PC-3 (cell line): ENCODE measurements at regions not wholly inside any gene's neighbourhood (a gene's known extent, or its start where the extent isn't known, plus 50 kb on each side); places are given as distances from the start of the nearest gene placed in this dataset.

Experiments used
- CTCF ChIP-seq: fragments of 300-600 bp; sonication (generic); conservative IDR thresholded peaks from 2 replicates; pipeline ENCODE4 v1.5.1; 2017; ENCODE audit warnings: antibody characterized with exemption, low read depth, mild to moderate bottlenecking, low read length
- EZH2 ChIP-seq: fragments of 300-600 bp; sonication (generic); IDR thresholded peaks from one replicate; pipeline ENCODE4 v1.6.1; 2017; ENCODE audit warnings: antibody characterized with exemption, mild to moderate bottlenecking, low read length; ENCODE audit not compliant: unreplicated experiment

- no peak for TF ChIP-seq EZH2
- TF ChIP-seq CTCF, result no peak
Observed at GRCh38 chr9:120327322-120327721, 252.6 kb downstream of the CDK5RAP2 start.
